ENCODE measurements at regions not wholly inside any gene's neighbourhood (a gene's known extent, or its start where the extent isn't known, plus 50 kb on each side); places are given as distances from the start of the nearest gene placed in this dataset.

- H3K4me3 ChIP-seq (ENCODE audit: low read depth, low read length): no peak overlapping the region
- no peak overlapping the region for H3K27ac ChIP-seq
- no peak for DNase-seq
- no peaks in the 10 kb centered on the region for H3K9me3 ChIP-seq (ENCODE audit: severe bottlenecking)
- no peak for TF ChIP-seq CTCF (IDR thresholded peaks at IDR 0.05; ENCODE audit: low read depth, low read length)
- H3K36me3 ChIP-seq: no peaks in the 10 kb centered on the region
- no peaks in the 10 kb centered on the region for H3K27me3 ChIP-seq (ENCODE audit: insufficient read depth, low read depth, severe bottlenecking)
Observed at GRCh38 chr10:44206127-44206818, 178.6 kb downstream of the CXCL12 start.

- no peak overlapping the region for H3K4me3 ChIP-seq (ENCODE audit: low read depth, low read length)
- H3K9me3 ChIP-seq (ENCODE audit: severe bottlenecking): no peaks in the 10 kb centered on the region
- TF ChIP-seq CTCF (IDR thresholded peaks at IDR 0.05; ENCODE audit: low read depth, low read length): no peak
- H3K27me3 ChIP-seq (ENCODE audit: insufficient read depth, low read depth, severe bottlenecking): no peaks in the 10 kb centered on the region
- no peak overlapping the region for H3K27ac ChIP-seq
- DNase-seq: no peak
- H3K36me3 ChIP-seq: no peaks in the 10 kb centered on the region
Observed at GRCh38 chr10:44205067-44205466, 179.8 kb downstream of the CXCL12 start.

- TF ChIP-seq CTCF (IDR thresholded peaks at IDR 0.05; ENCODE audit: low read depth, low read length): no peak
- H3K4me3 ChIP-seq (ENCODE audit: low read depth, low read length): no peak overlapping the region
- no peak overlapping the region for H3K27ac ChIP-seq
- no peaks in the 10 kb centered on the region for H3K36me3 ChIP-seq
- no peaks in the 10 kb centered on the region for H3K27me3 ChIP-seq (ENCODE audit: insufficient read depth, low read depth, severe bottlenecking)
- no peak for DNase-seq
- H3K9me3 ChIP-seq (ENCODE audit: severe bottlenecking): no peaks in the 10 kb centered on the region
Observed at GRCh38 chr10:44203535-44203934, 181.4 kb downstream of the CXCL12 start.

- no peaks in the 10 kb centered on the region for H3K9me3 ChIP-seq (ENCODE audit: severe bottlenecking)
- no peak overlapping the region for H3K4me3 ChIP-seq (ENCODE audit: low read depth, low read length)
- TF ChIP-seq CTCF (IDR thresholded peaks at IDR 0.05; ENCODE audit: low read depth, low read length): no peak
- H3K27ac ChIP-seq: no peak overlapping the region
- H3K36me3 ChIP-seq: no peaks in the 10 kb centered on the region
- no peak for DNase-seq
- no peaks in the 10 kb centered on the region for H3K27me3 ChIP-seq (ENCODE audit: insufficient read depth, low read depth, severe bottlenecking)
Observed at GRCh38 chr10:44202952-44203351, 181.9 kb downstream of the CXCL12 start.

- no peaks in the 10 kb centered on the region for H3K9me3 ChIP-seq (ENCODE audit: severe bottlenecking)
- no peak for DNase-seq
- TF ChIP-seq CTCF (IDR thresholded peaks at IDR 0.05; ENCODE audit: low read depth, low read length): no peak
- H3K27me3 ChIP-seq (ENCODE audit: insufficient read depth, low read depth, severe bottlenecking): no peaks in the 10 kb centered on the region
- peak overlapping the region; percentile 11; the same call in 1 of the 2 replicates for H3K27ac ChIP-seq
- no peak overlapping the region for H3K4me3 ChIP-seq (ENCODE audit: low read depth, low read length)
- H3K36me3 ChIP-seq: no peaks in the 10 kb centered on the region
Observed at GRCh38 chr10:44201656-44202055, 183.2 kb downstream of the CXCL12 start.

GRCh38 chr10:44201011-44201410 lies 183.9 kb downstream of the CXCL12 start:
- Histone ChIP-seq H3K36me3 (no peaks in the 10 kb centered on the region), H3K27ac (no peak overlapping the region), H3K27me3 (ENCODE audit: insufficient read depth, low read depth, severe bottlenecking) (no peaks in the 10 kb centered on the region), H3K9me3 (ENCODE audit: severe bottlenecking) (no peaks in the 10 kb centered on the region), H3K4me3 (ENCODE audit: low read depth, low read length) (no peak overlapping the region)
- TF ChIP-seq CTCF (IDR thresholded peaks at IDR 0.05; ENCODE audit: low read depth, low read length): no peak
- no peak for DNase-seq

All from WERI-Rb-1 (cell line).